ENCODE measurements at regions not wholly inside any gene's neighbourhood (a gene's known extent, or its start where the extent isn't known, plus 50 kb on each side); places are given as distances from the start of the nearest gene placed in this dataset.

DNA sequence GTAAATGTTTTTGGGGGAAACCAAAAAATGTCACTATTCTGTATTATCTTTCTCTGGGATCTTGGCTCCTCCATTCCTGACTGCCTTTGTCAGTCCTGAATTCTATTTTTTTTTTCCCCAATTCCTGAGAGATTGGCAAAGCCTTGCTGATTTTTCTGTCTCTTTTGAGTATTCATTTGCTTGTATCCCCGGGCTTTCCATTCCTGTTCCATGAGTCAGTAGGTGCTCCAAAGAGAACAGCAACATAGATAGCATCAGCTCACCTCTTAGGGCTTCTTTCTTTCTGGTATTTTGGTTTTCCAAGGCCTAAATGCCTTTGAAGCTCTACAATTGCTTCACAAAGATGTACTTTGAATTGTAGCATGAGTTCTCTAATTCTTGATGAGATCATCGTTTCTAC lies 271.7 kb upstream of the LRRC3B start:
- Histone ChIP-seq H3K36me3 (ENCODE audit: insufficient read depth, low read length) (no peaks in the 10 kb centered on the region), H2AFZ (ENCODE audit: low read depth, low read length) (no peak overlapping the region), H3K79me2 (replicated peaks; ENCODE audit: insufficient read depth, low read length) (no peaks in the 10 kb centered on the region), H3F3A (ENCODE audit: insufficient read depth, low read length, poor library complexity, severe bottlenecking) (no peaks in the 10 kb centered on the region), H3K27me3 (ENCODE audit: insufficient read depth, low read depth, low read length) (no peaks in the 10 kb centered on the region), H4K20me1 (ENCODE audit: insufficient read depth) (no peaks in the 10 kb centered on the region), H3K27ac (ENCODE audit: low read length) (no peak overlapping the region), H3K4me2 (ENCODE audit: low read length) (no peak overlapping the region), H3K9me3 (ENCODE audit: low read length) (no peaks in the 10 kb centered on the region), H3K9me2 (ENCODE audit: insufficient read depth, low read length) (no peaks in the 10 kb centered on the region), H3K4me3 (ENCODE audit: low read length) (no peak overlapping the region), H3K9ac (ENCODE audit: low read length) (no peak overlapping the region)
- TF ChIP-seq MXI1 (conservative IDR thresholded peaks at IDR 0.05; ENCODE audit: poor library complexity, severe bottlenecking) (no peak), POLR2AphosphoS5 (IDR thresholded peaks at IDR 0.05) (no peak), SMC3 (conservative IDR thresholded peaks at IDR 0.05; ENCODE audit: poor library complexity) (no peak), EZH2 (IDR thresholded peaks at IDR 0.05; ENCODE audit: borderline replicate concordance, insufficient read depth, low read length, poor library complexity, severe bottlenecking) (no peak), EP300 (conservative IDR thresholded peaks at IDR 0.05; ENCODE audit: poor library complexity, severe bottlenecking) (no peak), RAD21 (conservative IDR thresholded peaks at IDR 0.05) (no peak), TAF1 (IDR thresholded peaks at IDR 0.05; ENCODE audit: low read depth) (no peak)
- TF ChIP-seq, protein P1, sequence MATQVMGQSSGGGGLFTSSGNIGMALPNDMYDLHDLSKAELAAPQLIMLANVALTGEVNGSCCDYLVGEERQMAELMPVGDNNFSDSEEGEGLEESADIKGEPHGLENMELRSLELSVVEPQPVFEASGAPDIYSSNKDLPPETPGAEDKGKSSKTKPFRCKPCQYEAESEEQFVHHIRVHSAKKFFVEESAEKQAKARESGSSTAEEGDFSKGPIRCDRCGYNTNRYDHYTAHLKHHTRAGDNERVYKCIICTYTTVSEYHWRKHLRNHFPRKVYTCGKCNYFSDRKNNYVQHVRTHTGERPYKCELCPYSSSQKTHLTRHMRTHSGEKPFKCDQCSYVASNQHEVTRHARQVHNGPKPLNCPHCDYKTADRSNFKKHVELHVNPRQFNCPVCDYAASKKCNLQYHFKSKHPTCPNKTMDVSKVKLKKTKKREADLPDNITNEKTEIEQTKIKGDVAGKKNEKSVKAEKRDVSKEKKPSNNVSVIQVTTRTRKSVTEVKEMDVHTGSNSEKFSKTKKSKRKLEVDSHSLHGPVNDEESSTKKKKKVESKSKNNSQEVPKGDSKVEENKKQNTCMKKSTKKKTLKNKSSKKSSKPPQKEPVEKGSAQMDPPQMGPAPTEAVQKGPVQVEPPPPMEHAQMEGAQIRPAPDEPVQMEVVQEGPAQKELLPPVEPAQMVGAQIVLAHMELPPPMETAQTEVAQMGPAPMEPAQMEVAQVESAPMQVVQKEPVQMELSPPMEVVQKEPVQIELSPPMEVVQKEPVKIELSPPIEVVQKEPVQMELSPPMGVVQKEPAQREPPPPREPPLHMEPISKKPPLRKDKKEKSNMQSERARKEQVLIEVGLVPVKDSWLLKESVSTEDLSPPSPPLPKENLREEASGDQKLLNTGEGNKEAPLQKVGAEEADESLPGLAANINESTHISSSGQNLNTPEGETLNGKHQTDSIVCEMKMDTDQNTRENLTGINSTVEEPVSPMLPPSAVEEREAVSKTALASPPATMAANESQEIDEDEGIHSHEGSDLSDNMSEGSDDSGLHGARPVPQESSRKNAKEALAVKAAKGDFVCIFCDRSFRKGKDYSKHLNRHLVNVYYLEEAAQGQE (IDR thresholded peaks at IDR 0.05; ENCODE audit: borderline replicate concordance): no peak
- TF ChIP-seq, protein P2, sequence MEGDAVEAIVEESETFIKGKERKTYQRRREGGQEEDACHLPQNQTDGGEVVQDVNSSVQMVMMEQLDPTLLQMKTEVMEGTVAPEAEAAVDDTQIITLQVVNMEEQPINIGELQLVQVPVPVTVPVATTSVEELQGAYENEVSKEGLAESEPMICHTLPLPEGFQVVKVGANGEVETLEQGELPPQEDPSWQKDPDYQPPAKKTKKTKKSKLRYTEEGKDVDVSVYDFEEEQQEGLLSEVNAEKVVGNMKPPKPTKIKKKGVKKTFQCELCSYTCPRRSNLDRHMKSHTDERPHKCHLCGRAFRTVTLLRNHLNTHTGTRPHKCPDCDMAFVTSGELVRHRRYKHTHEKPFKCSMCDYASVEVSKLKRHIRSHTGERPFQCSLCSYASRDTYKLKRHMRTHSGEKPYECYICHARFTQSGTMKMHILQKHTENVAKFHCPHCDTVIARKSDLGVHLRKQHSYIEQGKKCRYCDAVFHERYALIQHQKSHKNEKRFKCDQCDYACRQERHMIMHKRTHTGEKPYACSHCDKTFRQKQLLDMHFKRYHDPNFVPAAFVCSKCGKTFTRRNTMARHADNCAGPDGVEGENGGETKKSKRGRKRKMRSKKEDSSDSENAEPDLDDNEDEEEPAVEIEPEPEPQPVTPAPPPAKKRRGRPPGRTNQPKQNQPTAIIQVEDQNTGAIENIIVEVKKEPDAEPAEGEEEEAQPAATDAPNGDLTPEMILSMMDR (IDR thresholded peaks at IDR 0.05; ENCODE audit: poor library complexity, severe bottlenecking): no peak

DNA sequence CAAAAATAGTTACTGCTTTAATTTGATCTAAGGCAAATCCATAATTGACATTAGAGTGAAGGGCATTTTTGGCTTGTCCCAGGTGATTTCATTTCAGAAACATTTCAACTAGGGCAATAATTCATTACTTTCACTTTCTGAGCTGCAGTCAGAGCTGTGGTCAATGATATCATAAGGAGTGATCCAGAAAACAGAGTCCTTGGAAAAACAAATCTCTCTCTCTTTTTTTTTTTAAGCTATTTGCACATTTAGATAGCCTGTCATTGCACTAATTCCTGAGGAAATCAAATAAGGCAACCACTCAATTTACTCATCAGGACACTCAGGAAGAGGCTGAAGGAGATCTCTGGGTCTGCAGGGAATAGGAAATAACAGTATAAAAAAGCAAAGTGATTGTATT lies 269.5 kb upstream of the LRRC3B start:
- TF ChIP-seq, protein P1 (IDR thresholded peaks at IDR 0.05; ENCODE audit: borderline replicate concordance): no peak
- H3K27me3 ChIP-seq (ENCODE audit: insufficient read depth, low read depth, low read length): no peaks in the 10 kb centered on the region
- no peaks in the 10 kb centered on the region for H3K9me3 ChIP-seq (ENCODE audit: low read length)
- no peaks in the 10 kb centered on the region for H4K20me1 ChIP-seq (ENCODE audit: insufficient read depth)
- no peak overlapping the region for H3K4me3 ChIP-seq (ENCODE audit: low read length)
- H3F3A ChIP-seq (ENCODE audit: insufficient read depth, low read length, poor library complexity, severe bottlenecking): no peaks in the 10 kb centered on the region
- H3K79me2 ChIP-seq (replicated peaks; ENCODE audit: insufficient read depth, low read length): no peaks in the 10 kb centered on the region
- no peak overlapping the region for H3K27ac ChIP-seq (ENCODE audit: low read length)
- no peak overlapping the region for H3K9ac ChIP-seq (ENCODE audit: low read length)
- no peak overlapping the region for H2AFZ ChIP-seq (ENCODE audit: low read depth, low read length)
- H3K36me3 ChIP-seq (ENCODE audit: insufficient read depth, low read length): no peaks in the 10 kb centered on the region
- no peaks in the 10 kb centered on the region for H3K9me2 ChIP-seq (ENCODE audit: insufficient read depth, low read length)
- H3K4me2 ChIP-seq (ENCODE audit: low read length): no peak overlapping the region

Data from neural cell (in vitro differentiated cells).